B cell (primary cell): ENCODE measurements at regions not wholly inside any gene's neighbourhood (a gene's known extent, or its start where the extent isn't known, plus 50 kb on each side); places are given as distances from the start of the nearest gene placed in this dataset.

Source experiments
- ATAC-seq: fragments of 200-7000 bp; cut with Tn5 transposase; one replicate; pipeline ENCODE4 v1.10.0; 2021; ENCODE audit warnings: low read depth, mild to moderate bottlenecking, moderate number of reproducible peaks, moderate library complexity
- CTCF ChIA-PET: fragments of 350-600 bp; sonication (Branson Sonifier 250); formaldehyde crosslinking; loops from one replicate; lab custom pipeline; 2021; ENCODE audit warnings: antibody characterized with exemption, inconsistent platforms; lab: Charles Lee
- POLR2A ChIA-PET: fragments of 350-600 bp; sonication (Branson Sonifier 250); formaldehyde crosslinking; loops from one replicate; lab custom pipeline; 2021; ENCODE audit warnings: antibody characterized with exemption; lab: Charles Lee
- DNase-seq: peaks from one replicate; pipeline ENCODE4 v3.0.0; 2013
- H2AFZ ChIP-seq: 2 replicates; pipeline ENCODE4 v1.6.1; 2012; ENCODE audit warnings: mild to moderate bottlenecking, low read depth, low read length; ENCODE audit not compliant: insufficient read depth, poor library complexity, severe bottlenecking
- H3K27ac ChIP-seq, 2 donors: 1 replicate in 1 of 2; 2 replicates in 1 of 2; pipeline ENCODE4 v1.5.1; 2012 to 2013; ENCODE audit warnings: low read length in 2 of 2, mild to moderate bottlenecking in 2 of 2, moderate library complexity in 1 of 2
- H3K27me3 ChIP-seq, 4 experiments: fragments of 200-600 bp in 1 of 4; sonication (generic) in 1 of 4; replicated peaks in 1 of 4; 1 replicate in 2 of 4; 2 replicates in 2 of 4; pipeline versions ENCODE4 v1.6.1 to v1.7.0; 2013 to 2016; ENCODE audit warnings: low read length in 3 of 4, mild to moderate bottlenecking in 2 of 4, mixed read lengths in 1 of 4, moderate library complexity in 1 of 4; ENCODE audit not compliant: insufficient read depth in 4 of 4, control insufficient read depth in 3 of 4; ENCODE audit errors: control extremely low read depth in 1 of 4
- H3K36me3 ChIP-seq, 2 experiments: replicated peaks in 1 of 2; 1 replicate in 1 of 2; 2 replicates in 1 of 2; pipeline versions ENCODE4 v1.6.1 to v1.7.1; 2013; ENCODE audit warnings: low read length in 1 of 2; ENCODE audit not compliant: insufficient read depth in 2 of 2, control insufficient read depth in 1 of 2; ENCODE audit errors: control extremely low read depth in 1 of 2, extremely low read depth in 1 of 2
- H3K4me1 ChIP-seq, 2 donors: fragments of 200-600 bp in 1 of 2; sonication (generic) in 1 of 2; 1 replicate in 1 of 2; 2 replicates in 1 of 2; pipeline versions ENCODE4 v1.5.1 to v1.6.1; 2013 to 2017; ENCODE audit warnings: low read length in 2 of 2; ENCODE audit not compliant: control insufficient read depth in 2 of 2, insufficient read depth in 2 of 2
- H3K4me2 ChIP-seq: replicated peaks from 2 replicates; pipeline ENCODE3; 2012; ENCODE audit warnings: mild to moderate bottlenecking, low read depth, low read length; ENCODE audit not compliant: poor library complexity, severe bottlenecking
- H3K4me3 ChIP-seq, 5 experiments: fragments of 200-600 bp in 1 of 5; sonication (generic) in 1 of 5; 1 replicate in 3 of 5; 2 replicates in 2 of 5; pipeline versions ENCODE4 v1.5.1 to v1.7.0; 2011 to 2016; ENCODE audit warnings: low read length in 4 of 5, mild to moderate bottlenecking in 4 of 5, low read depth in 2 of 5, control low read depth in 1 of 5, moderate library complexity in 1 of 5; ENCODE audit not compliant: insufficient read depth in 1 of 5; ENCODE audit errors: control extremely low read depth in 1 of 5, extremely low read depth in 1 of 5
- H3K79me2 ChIP-seq: fragments of 200-600 bp; sonication (generic); one replicate; pipeline ENCODE4 v1.6.0; 2016; ENCODE audit warnings: low read length; ENCODE audit not compliant: control insufficient read depth, insufficient read depth
- H3K9ac ChIP-seq: fragments of 200-600 bp; sonication (generic); 2 replicates; pipeline ENCODE4 v1.6.1; 2017; ENCODE audit warnings: mild to moderate bottlenecking, low read length, moderate library complexity
- H3K9me3 ChIP-seq, 3 donors: one replicate each; pipeline versions ENCODE4 v1.6.1 to v1.7.1; 2013; ENCODE audit warnings: low read length in 2 of 3; ENCODE audit not compliant: control insufficient read depth in 2 of 3, insufficient read depth in 1 of 3; ENCODE audit errors: control extremely low read depth in 1 of 3
- H4K20me1 ChIP-seq: 2 replicates; pipeline ENCODE4 v1.6.0; 2012; ENCODE audit warnings: mild to moderate bottlenecking, low read length; ENCODE audit not compliant: insufficient read depth, control insufficient read depth, poor library complexity, severe bottlenecking
- H3K27ac Mint-ChIP-seq: one replicate; pipeline ENCODE4 v1.8.0; 2021; ENCODE audit warnings: mixed read lengths
- H3K27me3 Mint-ChIP-seq: one replicate; pipeline ENCODE4 v1.8.0; 2021; ENCODE audit warnings: mixed read lengths
- H3K4me1 Mint-ChIP-seq: one replicate; pipeline ENCODE4 v1.8.0; 2021; ENCODE audit warnings: mixed read lengths
- H3K4me3 Mint-ChIP-seq: one replicate; pipeline ENCODE4 v1.8.0; 2021; ENCODE audit warnings: mixed read lengths
- H3K9me3 Mint-ChIP-seq: one replicate; pipeline ENCODE4 v1.8.0; 2022; ENCODE audit warnings: mixed read lengths; ENCODE audit not compliant: insufficient read depth
- EZH2 ChIP-seq: IDR thresholded peaks from 2 replicates; pipeline ENCODE4 v1.6.1; 2012; ENCODE audit warnings: borderline replicate concordance, low read depth, mild to moderate bottlenecking, moderate library complexity, low read length; ENCODE audit not compliant: insufficient read depth, poor library complexity, severe bottlenecking
- WGBS: methylation state at CpG from one replicate; pipeline ENCODE4 v1.1.5; 2013; ENCODE audit warnings: missing lambda C conversion rate; ENCODE audit not compliant: insufficient coverage; 5-methylcytosine and 5-hydroxymethylcytosine counted together
- intact Hi-C: fragments of 100-400 bp; cut with micrococcal nuclease; formaldehyde crosslinking; loops from one replicate; pipeline ENCODE4 v1.10.0; 2022
- TF ChIP-seq, protein P1 (sequence below): fragments of 200-600 bp; IDR thresholded peaks from one replicate; pipeline ENCODE4 v1.8.0; 2022; ENCODE audit warnings: antibody characterized with exemption, mild to moderate bottlenecking

DNA sequence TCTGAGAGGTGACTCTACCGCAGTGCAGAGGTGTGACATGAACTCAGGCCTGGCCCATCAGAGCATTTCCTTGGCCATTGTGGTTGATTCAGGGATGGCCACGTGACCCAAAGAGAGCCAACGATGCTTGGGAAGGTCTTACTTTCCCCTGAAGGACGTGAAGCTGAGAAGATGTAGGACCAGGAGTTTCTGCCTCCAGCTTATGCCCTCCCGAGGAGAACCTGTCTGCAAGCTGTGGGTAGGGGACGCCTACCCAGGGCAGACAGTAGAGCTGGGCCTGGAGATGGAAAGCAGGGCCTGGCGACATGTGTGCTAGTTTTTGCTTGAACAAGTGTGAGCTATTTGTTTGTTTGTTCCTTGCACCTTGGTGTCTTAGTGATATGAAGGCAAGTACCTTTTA lies 89.4 kb downstream of the RPLP1 start:
- no peak overlapping the region for H3K4me2 ChIP-seq
- no peak for TF ChIP-seq EZH2
- TF ChIP-seq, protein P1, sequence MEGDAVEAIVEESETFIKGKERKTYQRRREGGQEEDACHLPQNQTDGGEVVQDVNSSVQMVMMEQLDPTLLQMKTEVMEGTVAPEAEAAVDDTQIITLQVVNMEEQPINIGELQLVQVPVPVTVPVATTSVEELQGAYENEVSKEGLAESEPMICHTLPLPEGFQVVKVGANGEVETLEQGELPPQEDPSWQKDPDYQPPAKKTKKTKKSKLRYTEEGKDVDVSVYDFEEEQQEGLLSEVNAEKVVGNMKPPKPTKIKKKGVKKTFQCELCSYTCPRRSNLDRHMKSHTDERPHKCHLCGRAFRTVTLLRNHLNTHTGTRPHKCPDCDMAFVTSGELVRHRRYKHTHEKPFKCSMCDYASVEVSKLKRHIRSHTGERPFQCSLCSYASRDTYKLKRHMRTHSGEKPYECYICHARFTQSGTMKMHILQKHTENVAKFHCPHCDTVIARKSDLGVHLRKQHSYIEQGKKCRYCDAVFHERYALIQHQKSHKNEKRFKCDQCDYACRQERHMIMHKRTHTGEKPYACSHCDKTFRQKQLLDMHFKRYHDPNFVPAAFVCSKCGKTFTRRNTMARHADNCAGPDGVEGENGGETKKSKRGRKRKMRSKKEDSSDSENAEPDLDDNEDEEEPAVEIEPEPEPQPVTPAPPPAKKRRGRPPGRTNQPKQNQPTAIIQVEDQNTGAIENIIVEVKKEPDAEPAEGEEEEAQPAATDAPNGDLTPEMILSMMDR: no peak
- H3K4me3 ChIP-seq: no peak overlapping the region
- ATAC-seq (no peak), DNase-seq (no peak)
- Mint-ChIP-seq H3K27ac (no peak overlapping the region), H3K27me3 (peaks cover 30% of the 10 kb centered on the region), H3K4me3 (no peak overlapping the region), H3K4me1 (no peaks in the 10 kb centered on the region), H3K9me3 (no peaks in the 10 kb centered on the region)
- no peaks in the 10 kb centered on the region for H3K36me3 ChIP-seq
- no peaks in the 10 kb centered on the region for H3K9me3 ChIP-seq
- intact Hi-C loops: no loop called here
- H3K79me2 ChIP-seq: no peaks in the 10 kb centered on the region
- H2AFZ ChIP-seq: no peak overlapping the region
- H3K4me1 ChIP-seq: no peaks in the 10 kb centered on the region
- H4K20me1 ChIP-seq: no peaks in the 10 kb centered on the region
- H3K9ac ChIP-seq: no peak overlapping the region
- 90% methylated on average over 7 of the region's 7 CpGs for WGBS
- no peaks in the 10 kb centered on the region for H3K27me3 ChIP-seq
- H3K27ac ChIP-seq: no peak overlapping the region
- POLR2A ChIA-PET: no interaction called here
- CTCF ChIA-PET: no interaction called here

DNA sequence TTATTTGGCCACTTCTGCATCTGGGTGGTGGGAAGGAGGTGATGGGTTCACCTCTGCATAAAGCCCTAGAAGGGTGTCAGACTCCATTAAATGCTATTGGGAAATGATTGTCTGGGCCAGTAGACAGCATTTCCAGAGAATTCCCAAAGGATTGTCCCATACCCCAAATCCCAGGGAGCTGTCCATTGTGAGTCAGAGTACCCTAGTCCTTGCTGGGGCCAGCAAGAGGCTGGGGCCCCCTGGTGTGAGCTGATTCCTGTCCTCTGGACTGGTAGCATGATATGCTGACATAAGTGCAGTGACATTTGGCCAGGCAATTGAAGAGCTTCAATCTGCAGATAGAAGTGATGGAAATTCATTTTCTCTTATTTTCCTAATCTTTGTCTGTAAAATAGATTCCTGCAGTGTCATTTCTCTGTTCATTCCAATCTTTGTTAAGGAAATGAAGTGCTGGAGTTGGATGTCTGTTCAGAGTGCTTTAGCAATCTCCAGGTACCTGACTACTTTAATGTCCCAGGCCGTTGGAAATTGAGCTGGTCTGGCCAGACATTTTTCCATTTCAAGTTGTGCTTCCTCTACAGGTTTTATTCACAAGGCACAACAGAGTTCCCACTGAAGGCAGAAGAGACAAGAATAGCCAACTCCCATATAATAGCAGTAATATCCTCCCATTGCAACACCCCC lies 91.2 kb downstream of the RPLP1 start:
- Mint-ChIP-seq H3K9me3 (no peaks in the 10 kb centered on the region), H3K27ac (no peak overlapping the region), H3K27me3 (peaks cover 41% of the 10 kb centered on the region), H3K4me1 (no peaks in the 10 kb centered on the region), H3K4me3 (no peak overlapping the region)
- Histone ChIP-seq H3K9me3 (no peaks in the 10 kb centered on the region), H3K27ac (no peak overlapping the region), H4K20me1 (no peaks in the 10 kb centered on the region), H3K4me1 (no peaks in the 10 kb centered on the region), H3K4me3 (no peak overlapping the region), H3K36me3 (no peaks in the 10 kb centered on the region), H3K79me2 (no peaks in the 10 kb centered on the region), H2AFZ (no peak overlapping the region), H3K9ac (no peak overlapping the region), H3K27me3 (peaks cover 0 to 3% (median 0%) of the 10 kb centered on the region in 4 experiments), H3K4me2 (no peak overlapping the region)
- CTCF ChIA-PET: no interaction called here
- intact Hi-C loops: no loop called here
- 100% methylated on average over 1 of the region's 1 CpG for WGBS
- ATAC-seq: no peak
- no peak for DNase-seq
- POLR2A ChIA-PET: no interaction called here
- TF ChIP-seq EZH2: no peak
- TF ChIP-seq, protein P1: no peak
